ENCODE measurements at regions not wholly inside any gene's neighbourhood (a gene's known extent, or its start where the extent isn't known, plus 50 kb on each side); places are given as distances from the start of the nearest gene placed in this dataset.

DNA sequence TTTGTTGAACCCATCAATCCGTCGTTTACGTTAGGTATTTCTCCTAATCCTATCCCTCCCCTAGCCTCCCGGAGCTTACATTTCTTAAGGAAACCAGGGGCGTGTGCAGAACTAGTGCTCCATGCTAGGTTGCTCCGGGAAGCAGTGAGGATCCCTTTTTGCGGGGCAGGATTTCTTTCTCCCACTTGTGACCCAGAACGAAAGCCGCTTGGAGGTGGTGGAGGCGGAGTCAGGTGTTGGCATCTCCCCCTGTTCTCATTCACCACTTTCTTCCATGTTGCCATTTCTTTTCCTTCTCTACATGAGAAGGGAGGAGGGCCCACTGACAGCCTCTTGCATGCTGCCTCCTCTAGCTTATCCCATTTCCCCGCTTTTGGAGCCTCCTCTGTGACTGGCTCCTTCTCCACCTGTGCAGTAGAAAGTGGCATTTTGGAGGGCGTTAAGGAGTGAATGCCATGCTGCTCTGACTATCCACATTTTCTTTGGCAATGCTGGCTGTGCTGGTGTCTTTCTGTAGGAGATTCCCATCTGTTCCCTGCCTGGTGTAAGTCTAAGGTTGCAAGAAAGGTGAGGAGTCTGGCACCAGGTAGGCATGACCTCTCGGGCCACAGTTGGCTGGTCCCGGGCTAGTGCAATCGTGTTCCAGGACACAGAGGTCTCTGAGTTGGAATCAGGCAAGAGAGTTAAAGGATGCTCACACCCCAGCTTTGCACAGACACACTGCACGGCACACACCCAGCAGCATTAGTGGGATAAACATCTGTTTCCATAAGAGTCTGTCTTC, 89.5 kb downstream of the ACKR3 start:
- Histone ChIP-seq H3K9me3 (ENCODE audit: low read depth, low read length) (no peaks in the 10 kb centered on the region), H3K4me3 (no peak overlapping the region), H3K9ac (ENCODE audit: insufficient read length) (no peak overlapping the region), H3K36me3 (ENCODE audit: insufficient read depth, low read length) (no peaks in the 10 kb centered on the region), H3K27ac (no peak overlapping the region)
- no peak for TF ChIP-seq FOXP2 (optimal IDR thresholded peaks at IDR 0.05; ENCODE audit: control extremely low read depth, extremely low read length, insufficient read depth)
- TF ChIP-seq POLR2AphosphoS5 (IDR thresholded peaks at IDR 0.05; ENCODE audit: borderline replicate concordance, low read depth, low read length) = no peak
- no peak for TF ChIP-seq EZH2 (IDR thresholded peaks at IDR 0.05)
- DNase-seq (ENCODE audit: low read depth, low spot score) = no peak

DNA sequence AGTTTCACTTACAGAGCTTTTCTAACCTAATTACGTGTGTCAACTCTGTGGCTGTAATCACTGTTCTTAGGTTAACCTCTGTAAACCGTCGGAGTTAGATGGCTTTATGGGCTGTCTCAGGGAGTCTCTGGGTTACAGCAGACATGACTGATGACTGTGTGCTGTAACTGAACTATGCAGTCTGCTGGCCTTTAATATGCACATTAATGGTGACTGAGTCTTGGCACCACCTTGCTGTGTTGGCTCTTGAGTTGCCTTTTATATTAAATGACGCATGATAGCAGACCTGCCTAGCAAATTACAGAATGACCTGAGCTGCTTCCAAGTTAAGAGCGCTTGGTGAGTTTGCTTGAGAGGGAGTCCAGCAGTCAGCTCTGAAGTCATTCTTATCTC, 90.1 kb downstream of the ACKR3 start:
- DNase-seq (ENCODE audit: low read depth, low spot score) = no peak
- Histone ChIP-seq H3K9ac (ENCODE audit: insufficient read length) (no peak overlapping the region), H3K27ac (no peak overlapping the region), H3K36me3 (ENCODE audit: insufficient read depth, low read length) (no peaks in the 10 kb centered on the region), H3K9me3 (ENCODE audit: low read depth, low read length) (no peaks in the 10 kb centered on the region), H3K4me3 (no peak overlapping the region)
- TF ChIP-seq FOXP2 (optimal IDR thresholded peaks at IDR 0.05; ENCODE audit: control extremely low read depth, extremely low read length, insufficient read depth) (no peak), POLR2AphosphoS5 (IDR thresholded peaks at IDR 0.05; ENCODE audit: borderline replicate concordance, low read depth, low read length) (no peak), EZH2 (IDR thresholded peaks at IDR 0.05) (no peak)

GRCh38 chr2:236661061-236661761, 91.6 kb downstream of the ACKR3 start:
- no peak overlapping the region for H3K9ac ChIP-seq (ENCODE audit: insufficient read length)
- no peak overlapping the region for H3K27ac ChIP-seq
- TF ChIP-seq POLR2AphosphoS5 (IDR thresholded peaks at IDR 0.05; ENCODE audit: borderline replicate concordance, low read depth, low read length) (no peak), EZH2 (IDR thresholded peaks at IDR 0.05) (no peak), FOXP2 (optimal IDR thresholded peaks at IDR 0.05; ENCODE audit: control extremely low read depth, extremely low read length, insufficient read depth) (no peak)
- H3K9me3 ChIP-seq (ENCODE audit: low read depth, low read length) = no peaks in the 10 kb centered on the region
- DNase-seq (ENCODE audit: low read depth, low spot score) = no peak
- no peaks in the 10 kb centered on the region for H3K36me3 ChIP-seq (ENCODE audit: insufficient read depth, low read length)
- H3K4me3 ChIP-seq = no peak overlapping the region

DNA sequence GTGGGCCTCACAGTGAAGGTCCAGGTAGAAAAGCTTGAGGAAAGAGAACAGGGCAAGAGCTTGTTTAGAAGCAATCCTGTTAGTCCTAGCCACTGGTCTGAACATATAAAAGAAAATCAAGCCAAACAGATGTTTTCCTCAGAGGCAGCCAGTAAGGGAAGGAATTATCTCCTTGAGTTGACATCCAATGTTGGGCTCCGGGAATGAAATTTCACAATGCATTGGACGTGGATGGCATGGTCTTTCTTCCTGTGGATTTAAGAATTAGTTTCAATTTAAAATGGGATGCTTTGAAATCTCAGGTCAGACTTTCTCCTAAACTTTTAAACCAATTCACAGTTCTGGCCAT, 92.1 kb downstream of the ACKR3 start:
- Histone ChIP-seq H3K27ac (no peak overlapping the region), H3K9ac (ENCODE audit: insufficient read length) (no peak overlapping the region), H3K36me3 (ENCODE audit: insufficient read depth, low read length) (no peaks in the 10 kb centered on the region), H3K4me3 (no peak overlapping the region), H3K9me3 (ENCODE audit: low read depth, low read length) (no peaks in the 10 kb centered on the region)
- DNase-seq (ENCODE audit: low read depth, low spot score) = no peak
- TF ChIP-seq POLR2AphosphoS5 (IDR thresholded peaks at IDR 0.05; ENCODE audit: borderline replicate concordance, low read depth, low read length) (no peak), FOXP2 (optimal IDR thresholded peaks at IDR 0.05; ENCODE audit: control extremely low read depth, extremely low read length, insufficient read depth) (no peak), EZH2 (IDR thresholded peaks at IDR 0.05) (no peak)

DNA sequence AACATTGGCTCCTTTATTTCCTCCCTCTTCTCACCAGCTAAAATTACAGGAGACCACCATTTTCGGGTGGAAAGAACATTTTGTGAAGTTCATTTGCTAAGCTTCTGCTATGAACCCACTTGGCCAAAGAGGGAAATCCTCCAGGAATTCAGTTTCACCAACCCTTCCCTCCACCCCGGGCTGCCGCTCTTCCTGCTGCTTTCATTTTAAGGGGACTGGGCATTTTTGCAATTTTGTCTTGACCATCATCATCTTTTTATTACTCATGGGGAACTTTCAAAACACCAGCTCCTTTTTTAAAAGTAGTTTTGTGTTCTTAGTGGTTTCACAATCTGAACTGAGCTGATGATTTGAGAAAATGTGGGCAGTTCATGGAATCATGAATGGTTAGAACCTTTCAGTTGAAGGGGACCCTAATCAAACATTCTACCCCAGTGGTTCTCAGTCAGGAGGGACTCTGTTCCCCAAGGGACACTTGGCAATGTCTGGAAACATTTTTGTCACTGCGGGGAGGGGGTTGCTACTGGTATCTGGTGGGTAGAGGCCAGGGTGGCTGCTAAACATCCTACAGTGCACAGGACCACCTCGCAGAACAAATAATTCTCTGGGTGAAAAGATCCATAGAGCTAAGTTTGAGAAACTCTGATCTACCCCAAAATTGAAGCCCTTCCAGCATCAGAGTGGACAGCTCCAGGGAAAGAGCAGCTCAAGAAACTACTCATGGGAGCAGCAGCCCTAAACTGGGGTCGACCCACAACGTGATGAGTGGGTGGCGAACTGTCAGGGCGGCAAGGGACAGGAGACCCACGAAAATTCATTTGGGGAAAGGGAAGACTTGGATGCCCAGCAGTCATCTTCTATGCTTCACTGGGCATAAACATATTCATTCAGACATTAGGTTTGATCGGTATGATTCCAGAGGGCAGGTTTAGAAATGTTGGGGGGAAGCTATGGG, 92.9 kb downstream of the ACKR3 start:
- TF ChIP-seq FOXP2 (optimal IDR thresholded peaks at IDR 0.05; ENCODE audit: control extremely low read depth, extremely low read length, insufficient read depth) = no peak
- TF ChIP-seq EZH2 (IDR thresholded peaks at IDR 0.05) = no peak
- no peak for TF ChIP-seq POLR2AphosphoS5 (IDR thresholded peaks at IDR 0.05; ENCODE audit: borderline replicate concordance, low read depth, low read length)
- Histone ChIP-seq H3K27ac (no peak overlapping the region), H3K9ac (ENCODE audit: insufficient read length) (no peak overlapping the region), H3K4me3 (no peak overlapping the region), H3K36me3 (ENCODE audit: insufficient read depth, low read length) (no peaks in the 10 kb centered on the region), H3K9me3 (ENCODE audit: low read depth, low read length) (no peaks in the 10 kb centered on the region)
- no peak for DNase-seq (ENCODE audit: low read depth, low spot score)

GRCh38 chr2:236663287-236664101, 93.9 kb downstream of the ACKR3 start:
- TF ChIP-seq EZH2 (IDR thresholded peaks at IDR 0.05) (no peak), POLR2AphosphoS5 (IDR thresholded peaks at IDR 0.05; ENCODE audit: borderline replicate concordance, low read depth, low read length) (no peak), FOXP2 (optimal IDR thresholded peaks at IDR 0.05; ENCODE audit: control extremely low read depth, extremely low read length, insufficient read depth) (no peak)
- H3K9ac ChIP-seq (ENCODE audit: insufficient read length) = no peak overlapping the region
- DNase-seq (ENCODE audit: low read depth, low spot score) = no peak
- H3K27ac ChIP-seq = no peak overlapping the region
- H3K9me3 ChIP-seq (ENCODE audit: low read depth, low read length) = no peaks in the 10 kb centered on the region
- H3K36me3 ChIP-seq (ENCODE audit: insufficient read depth, low read length) = no peaks in the 10 kb centered on the region
- H3K4me3 ChIP-seq = no peak overlapping the region

GRCh38 chr2:236664136-236664535, 94.5 kb downstream of the ACKR3 start:
- no peaks in the 10 kb centered on the region for H3K36me3 ChIP-seq (ENCODE audit: insufficient read depth, low read length)
- H3K27ac ChIP-seq = no peak overlapping the region

More at GRCh38 chr2:236664136-236664535, 94.5 kb downstream of the ACKR3 start:
- Histone ChIP-seq H3K4me3 (no peak overlapping the region), H3K9ac (ENCODE audit: insufficient read length) (no peak overlapping the region), H3K9me3 (ENCODE audit: low read depth, low read length) (no peaks in the 10 kb centered on the region)
- TF ChIP-seq POLR2AphosphoS5 (IDR thresholded peaks at IDR 0.05; ENCODE audit: borderline replicate concordance, low read depth, low read length) = no peak
- no peak for TF ChIP-seq EZH2 (IDR thresholded peaks at IDR 0.05)
- no peak for TF ChIP-seq FOXP2 (optimal IDR thresholded peaks at IDR 0.05; ENCODE audit: control extremely low read depth, extremely low read length, insufficient read depth)
- DNase-seq (ENCODE audit: low read depth, low spot score) = no peak
